ENCODE measurements at regions not wholly inside any gene's neighbourhood (a gene's known extent, or its start where the extent isn't known, plus 50 kb on each side); places are given as distances from the start of the nearest gene placed in this dataset.
"Not testable (repeated sequence)": the region's sequence is repeated elsewhere in the genome, so short reads cannot be mapped to it uniquely, and the experiment has no call there.

DNA sequence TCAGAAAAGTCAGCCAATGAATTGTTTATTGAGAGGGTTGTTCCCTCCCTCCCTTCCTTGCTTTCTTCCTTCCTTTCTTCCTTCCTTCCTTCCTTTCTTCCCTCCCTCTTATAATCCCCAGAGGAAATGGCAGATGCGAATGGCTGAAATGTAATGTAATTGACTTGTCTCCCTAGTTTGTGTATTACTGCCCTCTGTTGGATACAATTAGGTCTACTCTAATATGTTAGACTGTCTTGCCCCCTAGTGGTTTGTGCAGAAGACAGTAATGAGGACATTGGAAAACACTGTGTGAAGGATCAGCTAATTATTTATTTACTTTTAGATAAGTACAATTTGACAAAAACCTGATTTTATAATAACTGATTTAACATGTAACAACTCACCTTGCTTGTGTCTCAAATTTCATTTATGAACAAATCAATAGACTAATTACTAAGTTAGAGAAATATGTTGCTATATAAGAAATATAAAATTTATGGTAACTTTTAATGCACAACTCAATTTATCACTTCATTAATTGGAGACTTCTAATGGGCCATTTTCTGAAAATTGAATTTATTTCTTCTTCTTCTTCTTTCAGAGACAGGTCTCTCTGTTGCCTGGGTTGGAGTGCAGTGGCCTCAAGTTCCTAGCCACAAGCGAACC lies 229.8 kb upstream of the LRIG3 start:
- no peak for DNase-seq (ENCODE audit: low read depth, low spot score)

DNA sequence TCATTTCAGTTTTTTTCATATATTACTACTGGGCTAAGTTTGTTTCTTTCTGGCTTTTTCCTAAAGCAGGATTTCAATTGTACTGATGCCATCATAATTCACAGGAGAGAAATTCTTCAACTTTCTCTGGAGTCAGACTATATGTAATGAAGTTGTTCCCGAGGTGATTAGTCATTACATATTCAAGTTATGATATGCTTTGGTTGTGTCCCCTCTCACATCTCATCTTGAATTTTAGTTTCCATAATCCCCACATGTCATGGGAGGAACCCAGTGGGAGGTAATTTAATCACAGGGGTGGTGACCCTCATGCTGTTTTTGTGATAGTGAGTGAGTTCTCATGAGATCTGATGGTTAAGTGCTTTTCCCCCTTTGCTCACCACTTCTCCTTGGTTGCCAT lies 227.5 kb upstream of the LRIG3 start:
- no peak for DNase-seq (ENCODE audit: low read depth, low spot score)

- no peak for DNase-seq (ENCODE audit: low read depth, low spot score)
Observed at GRCh38 chr12:59142183-59142790, 222.0 kb upstream of the LRIG3 start.

- DNase-seq (ENCODE audit: low read depth, low spot score): no peak
Observed at GRCh38 chr12:59134750-59135149, 214.4 kb upstream of the LRIG3 start.

DNA sequence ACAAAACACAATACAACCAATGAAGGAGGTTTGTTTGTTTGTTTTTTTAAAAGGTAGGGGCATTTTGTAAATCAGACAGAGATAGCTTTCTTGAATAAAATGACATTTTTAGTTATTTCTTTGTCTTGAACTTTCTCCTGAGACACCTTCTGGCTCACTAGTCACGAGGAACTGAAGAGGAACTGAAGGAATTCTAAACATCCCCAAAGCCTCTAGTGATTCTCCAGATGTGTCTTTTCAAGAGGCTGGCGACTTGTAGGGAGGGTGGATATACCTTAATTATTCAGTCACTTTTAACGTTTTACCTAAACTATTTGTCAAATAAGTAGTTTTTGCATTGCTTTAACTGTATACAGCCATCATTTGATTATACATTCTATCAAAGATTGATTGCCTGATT lies 211.2 kb upstream of the LRIG3 start:
- DNase-seq (ENCODE audit: low read depth, low spot score): no peak

DNA sequence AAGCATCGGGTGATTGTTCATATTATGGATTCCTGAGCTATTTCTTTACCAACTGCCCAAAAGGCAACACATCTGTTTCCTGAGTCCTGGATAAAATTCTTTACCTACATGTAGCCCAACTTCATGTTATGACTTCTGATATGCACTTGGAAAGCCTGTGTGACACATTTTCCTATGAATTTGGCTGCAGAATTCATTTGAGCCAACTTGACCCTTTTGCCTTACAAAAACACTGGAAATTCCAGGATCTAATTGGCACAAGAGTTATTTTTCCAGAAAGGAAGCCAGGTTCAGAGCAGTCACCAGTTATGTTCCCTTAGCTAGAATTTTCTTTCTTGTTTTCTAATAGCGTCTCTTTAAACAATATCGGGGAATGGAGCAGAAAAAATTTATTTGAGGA lies 202.5 kb upstream of the LRIG3 start:
- no peak for DNase-seq (ENCODE audit: low read depth, low spot score)

- DNase-seq (ENCODE audit: low read depth, low spot score): no peak
Observed at GRCh38 chr12:59121451-59121850, 201.1 kb upstream of the LRIG3 start.

GRCh38 chr12:59119676-59120075 lies 199.4 kb upstream of the LRIG3 start:
- DNase-seq (ENCODE audit: low read depth, low spot score): no peak

DNA sequence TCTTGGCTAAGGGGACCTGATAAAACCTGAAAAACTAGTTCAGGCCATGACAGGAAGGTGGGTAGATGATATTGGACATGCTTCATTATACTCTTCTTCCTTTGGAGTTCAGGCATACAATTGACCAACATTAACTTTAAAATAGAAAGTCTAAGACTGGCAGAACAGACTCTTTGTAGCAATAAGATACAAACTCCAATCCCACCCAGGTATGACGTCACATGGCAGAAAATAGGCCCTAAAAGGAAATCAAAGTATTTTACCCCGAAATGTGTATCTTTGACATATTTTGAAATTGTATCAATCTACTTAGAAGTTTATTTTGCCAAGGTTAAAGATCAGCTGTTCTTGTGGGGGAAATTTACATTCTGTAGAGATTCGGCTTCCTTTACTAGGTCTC lies 198.1 kb upstream of the LRIG3 start:
- DNase-seq (ENCODE audit: low read depth, low spot score): no peak

GRCh38 chr12:59115995-59116394 lies 195.7 kb upstream of the LRIG3 start:
- DNase-seq (ENCODE audit: low read depth, low spot score): no peak

DNA sequence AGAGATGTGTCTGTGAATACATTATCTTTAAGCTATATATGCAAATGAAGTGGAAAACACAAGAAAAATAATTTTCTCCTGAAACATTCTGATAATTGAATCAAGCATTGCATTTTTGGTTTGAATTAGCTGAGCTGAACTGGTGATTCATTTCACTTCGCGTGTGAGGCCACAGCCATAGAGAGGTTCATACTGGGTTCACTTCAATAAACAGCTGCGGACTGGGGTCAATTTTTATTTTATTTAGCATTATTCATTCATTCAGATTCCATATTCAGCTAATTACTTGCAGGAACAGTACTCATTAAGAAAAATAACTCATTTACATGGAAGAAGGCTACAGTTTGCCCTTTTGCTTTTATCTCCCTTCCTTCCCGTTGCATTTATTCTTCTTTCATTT lies 195.2 kb upstream of the LRIG3 start:
- DNase-seq (ENCODE audit: low read depth, low spot score): no peak

DNA sequence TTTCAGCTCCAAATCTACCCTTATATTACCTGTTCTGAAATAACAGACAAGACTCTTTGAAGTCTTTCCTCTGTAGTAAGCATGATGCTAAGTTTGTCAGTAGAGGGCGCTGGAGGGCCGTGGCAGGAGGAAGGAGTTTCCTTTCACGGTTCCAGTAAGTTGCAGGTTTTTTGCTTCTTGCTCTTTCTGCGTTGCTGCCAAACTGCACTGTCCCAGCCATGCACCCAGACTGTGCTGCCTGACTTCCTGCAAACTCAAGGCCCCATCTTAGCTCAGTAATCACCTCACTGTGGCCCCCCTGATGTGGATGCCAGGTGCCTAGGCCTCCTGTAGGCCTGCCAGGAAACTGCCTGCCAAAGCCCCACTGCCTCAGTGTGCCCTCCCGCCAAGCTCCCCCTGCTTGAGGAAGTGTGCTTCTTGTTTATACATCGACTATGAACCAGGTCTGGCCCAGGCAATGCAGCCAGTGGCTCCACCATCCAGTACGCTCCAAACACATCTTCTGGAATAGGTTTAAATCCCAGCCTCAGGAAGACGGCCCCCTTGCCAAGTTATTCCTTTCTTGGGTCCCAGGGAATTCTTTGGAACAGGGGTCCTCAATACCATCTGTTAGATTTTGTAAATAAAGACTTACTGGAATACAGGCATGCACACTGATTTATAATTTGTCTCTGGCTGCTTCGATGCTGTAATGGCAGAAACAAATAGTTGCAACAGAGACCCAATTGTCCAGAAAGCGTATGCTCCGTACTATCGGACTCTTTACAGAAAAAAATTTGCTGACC lies 193.7 kb upstream of the LRIG3 start:
- DNase-seq (ENCODE audit: low read depth, low spot score): peak; percentile 72

DNA sequence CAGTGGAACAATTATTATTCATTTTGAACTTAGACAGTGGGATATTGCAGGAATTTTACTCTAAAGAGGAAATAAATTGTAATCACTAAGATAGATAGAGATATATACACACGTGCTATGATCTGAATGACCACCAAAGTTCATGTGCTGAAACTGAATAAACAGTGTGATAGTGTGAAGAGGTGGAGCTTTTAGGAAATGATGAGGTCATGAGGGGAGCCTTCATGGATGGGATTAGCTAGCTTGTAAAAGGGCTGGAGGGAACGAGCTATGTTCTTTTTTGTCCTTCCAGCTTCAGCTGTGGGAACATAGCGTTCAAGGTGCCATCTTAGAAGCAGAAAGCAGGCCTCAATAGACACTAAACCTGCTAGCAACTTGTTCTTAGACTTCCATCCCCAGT lies 191.5 kb upstream of the LRIG3 start:
- DNase-seq (ENCODE audit: low read depth, low spot score): no peak

DNA sequence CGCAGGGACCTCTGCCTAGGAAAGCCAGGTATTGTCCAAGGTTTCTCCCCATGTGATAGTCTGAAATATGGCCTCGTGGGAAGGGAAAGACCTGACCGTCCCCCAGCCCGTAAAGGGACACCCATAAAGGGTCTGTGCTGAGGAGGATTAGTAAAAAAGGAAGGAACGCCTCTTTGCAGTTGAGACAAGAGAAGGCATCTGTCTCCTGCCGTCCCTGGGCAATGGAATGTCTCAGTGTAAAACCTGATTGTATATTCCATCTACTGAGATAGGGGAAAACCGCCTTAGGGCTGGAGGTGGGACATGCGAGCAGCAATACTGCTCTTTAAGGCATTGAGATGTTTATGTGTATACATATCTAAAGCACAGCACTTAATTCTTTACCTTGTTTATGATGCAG lies 188.2 kb upstream of the LRIG3 start:
- DNase-seq (ENCODE audit: low read depth, low spot score): not testable (repeated sequence)

DNA sequence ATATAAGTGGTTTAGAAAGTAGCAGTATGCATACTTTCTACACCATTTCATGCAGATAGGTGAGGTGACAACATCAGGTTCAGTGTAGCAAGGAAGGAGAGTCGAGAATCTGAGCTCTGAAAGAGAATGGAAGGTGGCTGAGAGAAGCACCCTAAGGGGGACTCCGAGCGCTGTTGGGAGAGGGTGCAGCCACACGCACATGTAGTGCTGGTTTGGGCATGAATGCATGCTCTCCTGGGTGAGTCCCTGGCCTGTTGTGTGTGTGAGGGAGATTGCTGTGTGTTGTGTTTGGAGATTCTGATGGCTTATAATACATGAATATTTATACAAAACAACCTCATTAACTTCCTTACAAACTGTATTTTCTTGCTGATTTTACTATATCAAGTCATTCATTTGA lies 180.3 kb upstream of the LRIG3 start:
- DNase-seq (ENCODE audit: low read depth, low spot score): no peak

GRCh38 chr12:59097876-59098275 lies 177.6 kb upstream of the LRIG3 start:
- no peak for DNase-seq (ENCODE audit: low read depth, low spot score)

DNA sequence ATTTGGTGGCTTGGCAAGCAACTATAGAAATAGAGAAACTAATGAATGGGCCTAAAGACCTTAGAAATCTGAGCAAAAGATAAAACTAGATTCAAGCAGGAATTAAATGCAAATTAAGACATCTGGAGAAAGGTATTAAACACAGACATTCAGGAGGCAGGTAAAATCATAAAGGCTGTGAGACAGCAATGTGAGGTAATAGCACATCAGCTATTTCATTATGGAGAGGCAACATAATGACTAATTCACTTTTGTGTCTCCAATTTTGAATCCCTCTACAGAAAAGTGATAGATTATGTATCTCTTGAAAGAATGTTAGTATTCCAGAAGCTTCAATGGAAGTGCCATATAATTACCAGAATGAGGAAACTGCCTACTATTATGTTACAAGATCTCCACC lies 175.9 kb upstream of the LRIG3 start:
- no peak for DNase-seq (ENCODE audit: low read depth, low spot score)

DNA sequence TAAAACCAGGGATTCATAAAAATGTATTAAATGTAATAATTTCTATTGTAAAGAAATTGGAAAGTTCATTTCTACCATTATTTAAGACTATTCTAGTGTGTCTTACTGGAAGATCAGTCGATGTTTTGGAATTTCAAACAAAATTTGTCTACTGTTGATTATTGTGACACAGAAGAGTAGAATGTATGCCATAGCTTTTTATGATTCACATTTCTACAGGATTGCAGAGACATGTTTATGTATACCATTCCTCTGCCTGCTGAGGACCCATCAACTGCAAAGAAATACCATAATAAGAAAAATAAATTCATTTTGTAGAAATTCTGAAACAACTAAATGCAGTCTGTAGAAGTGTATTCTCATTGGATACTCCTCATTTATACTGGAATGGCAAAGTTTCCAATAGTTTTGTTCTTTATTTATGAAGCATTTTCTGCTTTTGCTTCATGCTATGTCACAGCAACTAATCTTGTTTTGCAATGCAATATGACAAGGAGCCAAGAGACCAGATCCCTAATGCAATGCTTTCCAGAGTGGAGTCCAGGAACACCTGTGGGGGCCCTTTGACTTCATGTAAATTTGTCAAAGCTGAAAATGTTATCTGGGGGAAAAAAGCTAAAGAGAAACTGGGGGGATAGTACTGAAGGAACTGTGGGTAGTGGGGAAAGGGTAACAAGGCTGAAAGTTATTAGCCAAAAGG lies 172.9 kb upstream of the LRIG3 start:
- no peak for DNase-seq (ENCODE audit: low read depth, low spot score)

DNA sequence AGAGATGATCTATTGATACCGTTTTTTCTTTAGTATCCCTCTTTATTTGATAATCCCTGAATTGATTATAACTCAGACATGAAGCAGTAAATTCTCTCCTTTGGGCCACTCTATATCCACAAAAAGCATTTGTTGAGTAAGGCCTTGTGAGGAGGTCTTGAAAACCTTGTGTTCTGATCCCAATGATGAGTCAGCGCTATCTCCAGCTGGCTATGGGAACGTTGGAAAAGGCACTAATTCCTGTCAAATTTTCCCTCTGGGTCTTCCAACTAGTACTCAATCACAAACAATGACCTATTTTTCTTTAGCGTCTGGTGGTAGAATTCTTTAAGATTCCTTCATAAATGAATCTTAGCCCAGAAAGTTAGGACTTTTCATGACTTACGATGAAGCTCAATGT lies 168.4 kb upstream of the LRIG3 start:
- DNase-seq (ENCODE audit: low read depth, low spot score): no peak

GRCh38 chr12:59087691-59088090 lies 167.4 kb upstream of the LRIG3 start:
- DNase-seq (ENCODE audit: low read depth, low spot score): no peak

DNA sequence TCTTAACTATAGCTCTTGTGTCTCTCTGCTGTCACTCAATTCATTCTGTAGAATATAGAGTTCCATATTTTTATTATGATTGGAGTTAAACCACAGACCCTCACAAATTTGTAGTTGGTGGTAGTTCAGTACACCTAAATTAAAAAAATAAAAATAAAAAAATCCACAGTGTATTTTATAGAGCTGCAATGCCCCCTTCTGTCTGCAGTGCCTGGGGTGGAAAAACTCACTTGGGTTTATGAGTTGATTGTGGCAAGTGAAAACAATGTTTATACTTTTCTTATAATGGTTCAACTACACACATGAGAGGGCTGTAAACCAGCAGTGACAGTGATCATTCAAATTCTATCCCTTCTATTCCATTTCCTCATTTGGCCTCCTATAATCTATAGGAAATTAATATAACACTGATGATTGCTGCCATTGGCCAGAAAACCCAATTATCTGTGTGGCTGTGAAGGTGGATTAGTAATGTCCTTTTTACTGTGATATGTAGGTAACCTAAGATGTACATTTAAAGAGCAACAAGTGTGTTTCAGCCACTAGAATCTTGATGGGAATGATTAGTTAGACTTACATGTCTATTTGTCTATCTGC lies 166.9 kb upstream of the LRIG3 start:
- DNase-seq (ENCODE audit: low read depth, low spot score): no peak

- no peak for DNase-seq (ENCODE audit: low read depth, low spot score)
Observed at GRCh38 chr12:59086126-59086525, 165.8 kb upstream of the LRIG3 start.

Data from smooth muscle cell of the brain vasculature (primary cell).